ENCODE measurements at regions not wholly inside any gene's neighbourhood (a gene's known extent, or its start where the extent isn't known, plus 50 kb on each side); places are given as distances from the start of the nearest gene placed in this dataset.

- ATAC-seq (no peak), DNase-seq (no peak)
- intact Hi-C loops (cut with DNase I, micrococcal nuclease): no loop called here
Measured at GRCh38 chr4:115944146-115944905, 830.9 kb upstream of the NDST4 start.

GRCh38 chr4:115938764-115939443 lies 825.5 kb upstream of the NDST4 start:
- no peak for ATAC-seq
- intact Hi-C loops (cut with DNase I, micrococcal nuclease): no loop called here
- DNase-seq: no peak

- DNase-seq (no peak), ATAC-seq (no peak)
- intact Hi-C loops (cut with DNase I, micrococcal nuclease): no loop called here
Measured at GRCh38 chr4:115929373-115929772, 816.0 kb upstream of the NDST4 start.

GRCh38 chr4:115927382-115927781 lies 814.0 kb upstream of the NDST4 start:
- intact Hi-C loops (cut with DNase I, micrococcal nuclease): no loop called here

DNA sequence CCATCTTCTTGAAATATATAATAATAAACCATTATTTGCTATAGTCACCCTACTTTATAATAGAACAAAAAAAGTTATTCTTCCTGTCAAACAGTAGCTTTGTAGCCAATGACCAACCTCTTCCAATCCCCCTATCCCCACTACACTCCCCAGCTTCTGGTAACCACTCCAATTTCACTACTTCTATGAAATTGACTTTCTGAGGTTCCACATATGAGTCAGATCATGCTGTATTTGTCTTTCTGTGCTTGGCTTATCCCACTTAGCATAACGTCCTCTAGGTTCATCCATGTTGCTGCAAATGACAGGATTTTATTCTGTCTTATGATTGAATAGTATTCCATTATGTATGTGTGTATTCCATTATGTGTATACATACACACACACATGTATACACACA lies 809.7 kb upstream of the NDST4 start:
- ATAC-seq (no peak), DNase-seq (no peak)
- intact Hi-C loops (cut with DNase I, micrococcal nuclease): no loop called here

More at GRCh38 chr4:115927382-115927781, 814.0 kb upstream of the NDST4 start:
- ATAC-seq: no peak
- no peak for DNase-seq

DNA sequence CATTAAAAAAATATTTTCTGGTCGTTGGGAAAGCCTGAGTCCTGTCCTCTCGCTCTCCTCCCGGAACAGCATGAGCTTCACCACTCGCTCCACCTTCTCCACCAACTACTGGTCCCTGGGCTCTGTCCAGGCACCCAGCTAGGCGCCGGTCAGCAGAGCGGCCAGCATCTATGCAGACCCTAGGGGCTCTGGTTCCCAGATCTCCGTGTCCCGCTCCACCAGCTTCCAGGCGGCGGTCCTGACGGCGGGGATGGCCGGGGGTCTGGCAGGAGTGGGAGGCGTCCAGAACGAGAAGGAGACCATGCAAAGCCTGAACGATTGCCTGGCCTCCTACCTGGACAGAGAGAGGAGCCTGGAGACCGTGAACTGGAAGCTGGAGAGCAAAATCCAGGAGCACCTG lies 807.2 kb upstream of the NDST4 start:
- DNase-seq (no peak), ATAC-seq (no peak)
- intact Hi-C loops (cut with DNase I, micrococcal nuclease): no loop called here

- intact Hi-C loops (cut with DNase I, micrococcal nuclease): no loop called here
- ATAC-seq (no peak), DNase-seq (no peak)
Measured at GRCh38 chr4:115918149-115918548, 804.7 kb upstream of the NDST4 start.

DNA sequence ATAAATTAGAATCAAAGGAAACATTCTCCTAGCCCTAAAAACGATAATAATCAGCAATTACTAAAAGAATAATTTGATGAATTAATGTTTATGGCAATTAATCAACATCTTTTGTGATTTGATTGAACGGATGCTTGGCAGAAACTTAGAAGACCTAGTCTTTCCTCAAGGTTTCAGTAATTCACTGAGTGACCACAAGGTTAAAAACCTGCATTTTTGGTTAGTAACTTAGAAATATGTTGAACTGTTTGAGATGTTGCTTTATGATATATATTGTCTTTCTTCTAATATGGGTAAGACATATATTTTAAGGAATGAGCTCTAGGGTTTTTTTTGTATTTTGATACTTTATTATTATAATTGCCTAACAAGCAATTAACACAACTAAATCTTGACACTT lies 793.0 kb upstream of the NDST4 start:
- intact Hi-C loops (cut with DNase I, micrococcal nuclease): no loop called here

DNA sequence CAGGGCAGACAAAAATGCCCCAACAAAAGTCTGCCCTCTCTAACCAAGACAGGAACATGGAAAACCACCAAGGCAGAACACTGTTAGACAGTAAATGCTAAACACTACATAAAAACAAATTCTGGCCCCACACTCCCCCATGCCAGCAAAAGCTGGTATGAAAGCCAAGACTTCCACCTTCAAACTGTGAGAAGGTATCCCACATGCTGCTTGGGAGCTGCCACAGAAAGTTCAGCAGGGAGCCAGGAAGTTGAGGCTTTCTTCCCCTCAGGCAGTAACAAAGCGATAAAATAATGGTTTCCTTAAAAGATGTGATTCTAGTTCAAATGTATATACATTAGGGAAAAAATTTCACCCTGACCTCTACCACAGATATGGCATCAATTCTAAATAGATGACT lies 770.4 kb upstream of the NDST4 start:
- intact Hi-C loops (cut with DNase I, micrococcal nuclease): no loop called here
- ATAC-seq: no peak
- no peak for DNase-seq

More for the DNA sequence above, 793.0 kb upstream of the NDST4 start:
- ATAC-seq (no peak), DNase-seq (no peak)

GRCh38 chr4:115883231-115883630 lies 769.8 kb upstream of the NDST4 start:
- intact Hi-C loops (cut with DNase I, micrococcal nuclease): no loop called here
- DNase-seq: no peak
- ATAC-seq: no peak

DNA sequence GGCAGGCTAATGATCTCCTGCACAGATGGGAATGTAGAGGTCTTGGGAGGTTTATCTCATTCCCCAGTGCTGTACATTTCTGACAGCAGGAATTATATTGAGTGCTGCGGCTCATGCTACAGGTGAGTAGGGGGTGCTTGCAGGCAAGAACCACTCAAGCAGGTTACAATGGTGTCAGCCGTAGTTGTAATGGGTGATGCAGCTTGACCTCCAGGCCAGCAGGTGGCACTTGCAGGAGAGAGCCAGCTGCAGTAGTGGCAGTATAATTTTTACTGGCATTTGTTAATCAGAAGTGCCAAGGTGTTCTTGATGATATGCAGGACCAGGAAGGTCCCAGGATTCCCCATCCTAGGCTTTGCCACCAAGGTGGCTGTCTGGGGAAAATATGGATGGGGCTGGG lies 759.6 kb upstream of the NDST4 start:
- DNase-seq (no peak), ATAC-seq (no peak)
- intact Hi-C loops (cut with DNase I, micrococcal nuclease): no loop called here

- ATAC-seq (no peak), DNase-seq (no peak)
- intact Hi-C loops (cut with DNase I, micrococcal nuclease): no loop called here
Measured at GRCh38 chr4:115871596-115871995, 758.2 kb upstream of the NDST4 start.

- intact Hi-C loops (cut with DNase I, micrococcal nuclease): no loop called here
- no peak for ATAC-seq
Measured at GRCh38 chr4:115866364-115866896, 753.0 kb upstream of the NDST4 start.

DNA sequence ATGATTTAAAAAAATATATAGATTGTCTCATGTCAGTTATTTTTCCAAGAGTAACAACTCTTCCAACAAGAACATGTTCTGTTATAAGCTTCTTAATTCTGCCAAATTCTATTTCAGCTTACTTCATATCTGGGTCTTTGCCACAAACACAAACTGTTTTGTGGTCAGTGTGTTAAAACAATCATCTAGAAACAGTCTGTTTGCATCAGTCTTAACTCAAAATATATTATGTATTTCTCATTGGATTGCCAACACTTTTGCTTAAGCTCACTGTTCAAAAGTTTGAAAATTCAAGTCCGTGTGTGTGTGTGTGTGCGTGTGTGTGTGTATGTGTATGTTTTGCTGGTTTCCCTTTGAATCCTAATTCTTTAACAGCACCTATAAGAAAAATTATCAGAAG lies 752.3 kb upstream of the NDST4 start:
- no peak for DNase-seq
- intact Hi-C loops (cut with DNase I, micrococcal nuclease): no loop called here
- ATAC-seq: no peak

More at GRCh38 chr4:115866364-115866896, 753.0 kb upstream of the NDST4 start:
- DNase-seq: no peak

DNA sequence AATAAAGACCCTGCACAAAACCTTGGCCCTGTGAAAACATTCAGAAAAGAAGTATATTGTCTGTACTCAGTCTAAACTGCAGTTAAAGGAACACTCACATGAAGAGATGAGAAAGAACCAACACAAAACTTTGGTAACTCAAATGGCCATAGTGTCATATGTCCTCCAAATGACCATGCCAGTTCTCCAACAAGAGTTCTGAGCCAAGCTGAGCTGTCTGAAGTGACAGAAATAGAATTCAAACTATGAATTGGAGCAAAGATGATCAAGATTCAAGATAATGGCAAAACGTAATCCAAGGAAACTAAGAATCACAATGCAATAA lies 739.3 kb upstream of the NDST4 start:
- ATAC-seq: no peak
- intact Hi-C loops (cut with DNase I, micrococcal nuclease): no loop called here
- DNase-seq: no peak

GRCh38 chr4:115851918-115852766 lies 738.7 kb upstream of the NDST4 start:
- ATAC-seq: peak; percentile 62
- intact Hi-C loops (cut with DNase I, micrococcal nuclease): no loop called here
- peak; percentile 30 to 63 for DNase-seq

DNA sequence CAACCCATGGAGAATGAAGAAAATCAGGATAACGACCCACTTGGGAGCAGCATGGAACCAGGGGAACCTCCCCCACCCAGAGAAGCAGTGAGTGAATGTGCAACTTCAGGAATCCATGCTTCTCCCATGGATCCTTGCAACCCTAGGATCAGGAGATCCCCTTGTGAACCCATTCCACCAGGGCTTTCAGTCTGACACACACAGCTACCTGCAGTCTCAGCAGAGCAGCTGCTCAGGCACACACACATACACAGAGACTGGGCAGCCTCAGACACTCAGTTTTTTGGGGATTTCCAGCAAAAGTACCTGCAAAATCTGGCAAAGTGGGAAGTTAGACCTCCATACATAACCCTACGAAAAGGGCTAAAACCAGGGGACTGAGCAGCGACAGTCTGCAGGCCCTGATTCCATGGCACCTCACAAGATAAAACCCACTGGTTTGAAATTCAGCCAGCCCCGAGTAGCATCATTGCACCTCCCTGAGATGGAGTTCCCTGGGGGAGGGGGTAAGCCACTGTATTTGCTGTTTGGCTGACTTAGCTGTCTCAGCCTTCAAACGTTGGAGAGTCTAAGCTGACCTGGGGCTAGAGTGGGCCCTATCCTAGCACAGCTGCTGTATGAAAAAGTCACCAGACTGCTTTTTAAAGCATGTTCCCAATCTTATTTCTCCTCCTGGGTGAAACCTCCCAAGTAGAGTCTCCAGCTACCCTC lies 737.5 kb upstream of the NDST4 start:
- DNase-seq (no peak), ATAC-seq (no peak)
- intact Hi-C loops (cut with DNase I, micrococcal nuclease): no loop called here

DNA sequence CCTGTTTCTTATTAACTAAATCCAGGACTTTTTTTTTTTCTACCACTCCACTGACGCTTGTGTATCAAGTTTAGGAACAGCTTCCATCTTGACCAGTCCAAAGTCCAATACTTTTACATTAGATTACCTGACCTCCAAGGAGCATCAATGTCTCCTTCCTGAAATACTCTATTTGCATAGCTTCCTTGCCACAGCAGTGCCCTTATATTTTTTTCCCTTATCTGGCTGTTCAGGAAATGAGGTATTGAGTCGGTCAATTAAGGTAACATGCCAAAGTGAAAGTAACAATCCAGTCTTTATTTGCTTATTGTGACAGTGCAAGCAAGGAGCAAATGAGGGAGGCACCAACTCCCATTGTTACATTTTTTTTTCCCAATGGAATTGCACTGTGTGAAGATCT lies 730.8 kb upstream of the NDST4 start:
- DNase-seq (no peak), ATAC-seq (peak; percentile 69)
- intact Hi-C loops (cut with DNase I, micrococcal nuclease): no loop called here

DNA sequence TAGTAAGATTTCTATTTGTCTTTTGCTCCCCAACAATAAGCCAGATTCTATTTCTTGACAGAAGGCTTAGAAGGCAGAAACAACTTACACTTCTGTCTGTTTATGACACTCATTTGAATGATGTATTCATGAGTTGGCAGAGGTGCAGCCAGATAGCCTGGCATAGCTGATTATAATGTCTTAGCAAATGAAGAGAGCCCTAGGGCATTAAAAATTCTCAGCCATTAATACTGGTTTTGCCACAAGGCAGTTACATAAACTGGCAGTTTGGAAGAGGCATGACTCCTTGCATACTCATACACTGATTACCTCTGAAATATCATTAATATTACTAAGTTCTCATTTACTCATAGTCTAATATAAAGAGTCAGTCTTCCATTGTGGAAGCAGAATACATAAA lies 728.5 kb upstream of the NDST4 start:
- no peak for DNase-seq
- no peak for ATAC-seq
- intact Hi-C loops (cut with DNase I, micrococcal nuclease): no loop called here
